ENCODE measurements at regions not wholly inside any gene's neighbourhood (a gene's known extent, or its start where the extent isn't known, plus 50 kb on each side); places are given as distances from the start of the nearest gene placed in this dataset.

DNA sequence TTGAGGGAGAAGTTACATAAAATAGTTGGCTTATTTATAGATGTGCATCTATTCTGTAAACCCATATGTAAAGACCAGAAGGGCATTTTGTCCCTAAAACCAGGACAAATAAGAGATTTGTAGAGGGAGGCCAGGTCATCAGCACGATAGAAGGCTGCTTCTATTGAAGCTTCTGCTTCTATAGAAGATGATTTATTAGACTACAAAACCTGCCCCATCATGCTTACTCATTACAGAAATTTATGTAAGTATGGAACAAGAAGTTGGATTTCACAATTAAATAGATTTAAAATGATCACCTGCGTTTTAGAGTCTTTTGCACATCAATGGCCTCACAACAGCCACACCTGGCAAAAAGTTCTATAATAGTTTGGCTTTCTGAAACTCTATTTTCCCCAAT is 183.5 kb downstream of the DUSP10 start:
- H3K4me3 ChIP-seq (ENCODE audit: control insufficient read depth in 2 of 3, extremely low read depth in 1 of 3, insufficient read depth in 2 of 3, low read depth in 1 of 3, low read length in 3 of 3), result no peak overlapping the region
- no peaks in the 10 kb centered on the region for H3K9me1 ChIP-seq (ENCODE audit: control insufficient read depth, extremely low read depth, insufficient read depth, low read length)
- H3K4me2 ChIP-seq (ENCODE audit: control insufficient read depth, extremely low read depth, insufficient read depth, low read depth, low read length), result no peak overlapping the region
- H3K27me3 ChIP-seq (ENCODE audit: control insufficient read depth, extremely low read depth, insufficient read depth, low read length), result no peaks in the 10 kb centered on the region
- H4K20me1 ChIP-seq (ENCODE audit: control insufficient read depth, extremely low read depth, insufficient read depth, low read length), result no peaks in the 10 kb centered on the region
- no peaks in the 10 kb centered on the region for H3K4me1 ChIP-seq (ENCODE audit: control insufficient read depth, extremely low read depth, insufficient read depth, low read length)
- DNase-seq (ENCODE audit: low read depth, low spot score) (no peak), FAIRE-seq (no peak)
- dilution Hi-C loops (cut with MboI; ENCODE audit: extremely low pct_ligation_motif_present, low sequenced_read_pairs), result no loop called here
- H3K27ac ChIP-seq (ENCODE audit: control insufficient read depth, insufficient read depth, low read length), result no peak overlapping the region
- no peak overlapping the region for H3K9ac ChIP-seq (ENCODE audit: control insufficient read depth, extremely low read depth, insufficient read depth, low read length)
- no peaks in the 10 kb centered on the region for H3K9me3 ChIP-seq (ENCODE audit: control insufficient read depth, low read depth, low read length)
- H3K79me2 ChIP-seq (ENCODE audit: control insufficient read depth, insufficient read depth, low read length), result no peaks in the 10 kb centered on the region
- TF ChIP-seq CTCF (optimal IDR thresholded peaks at IDR 0.05 in 1 of 3, IDR thresholded peaks at IDR 0.05 in 1 of 3, conservative IDR thresholded peaks at IDR 0.05 in 1 of 3; ENCODE audit: extremely low read depth in 1 of 3, insufficient read depth in 2 of 3, low read length in 3 of 3) (no peak), EZH2 (IDR thresholded peaks at IDR 0.05; ENCODE audit: low read length) (no peak)
- no peak overlapping the region for H2AFZ ChIP-seq (ENCODE audit: control insufficient read depth, low read length)
- no peaks in the 10 kb centered on the region for H3K36me3 ChIP-seq (ENCODE audit: control insufficient read depth in 2 of 2, extremely low read depth in 1 of 2, insufficient read depth in 2 of 2, low read length in 2 of 2)

DNA sequence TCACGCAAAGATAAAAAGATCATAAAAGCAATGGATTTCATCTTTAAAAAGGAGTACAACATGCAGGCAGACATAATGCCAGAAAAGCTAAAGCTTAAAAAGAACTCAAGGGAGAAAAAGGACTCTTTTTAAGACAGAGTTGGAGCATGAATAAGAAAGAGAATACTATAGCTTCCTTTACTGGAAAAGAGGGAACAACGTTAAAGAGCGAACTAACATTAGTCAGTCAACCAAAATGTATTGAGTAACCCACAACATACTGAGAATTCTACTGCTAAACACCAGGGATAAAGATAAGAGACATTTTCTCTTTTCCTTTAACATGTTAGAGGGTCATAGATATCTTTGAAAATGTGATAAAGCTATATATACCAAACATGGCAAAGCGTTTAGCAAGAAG is 182.0 kb downstream of the DUSP10 start:
- Histone ChIP-seq H2AFZ (ENCODE audit: control insufficient read depth, low read length) (no peak overlapping the region), H3K4me2 (ENCODE audit: control insufficient read depth, extremely low read depth, insufficient read depth, low read depth, low read length) (no peak overlapping the region), H3K4me3 (ENCODE audit: control insufficient read depth in 2 of 3, extremely low read depth in 1 of 3, insufficient read depth in 2 of 3, low read depth in 1 of 3, low read length in 3 of 3) (no peak overlapping the region), H3K4me1 (ENCODE audit: control insufficient read depth, extremely low read depth, insufficient read depth, low read length) (no peaks in the 10 kb centered on the region), H3K9ac (ENCODE audit: control insufficient read depth, extremely low read depth, insufficient read depth, low read length) (no peak overlapping the region), H3K9me1 (ENCODE audit: control insufficient read depth, extremely low read depth, insufficient read depth, low read length) (no peaks in the 10 kb centered on the region), H4K20me1 (ENCODE audit: control insufficient read depth, extremely low read depth, insufficient read depth, low read length) (no peaks in the 10 kb centered on the region), H3K27ac (ENCODE audit: control insufficient read depth, insufficient read depth, low read length) (no peak overlapping the region), H3K9me3 (ENCODE audit: control insufficient read depth, low read depth, low read length) (no peaks in the 10 kb centered on the region), H3K36me3 (ENCODE audit: control insufficient read depth in 2 of 2, extremely low read depth in 1 of 2, insufficient read depth in 2 of 2, low read length in 2 of 2) (no peaks in the 10 kb centered on the region), H3K79me2 (ENCODE audit: control insufficient read depth, insufficient read depth, low read length) (no peaks in the 10 kb centered on the region), H3K27me3 (ENCODE audit: control insufficient read depth, extremely low read depth, insufficient read depth, low read length) (no peaks in the 10 kb centered on the region)
- no peak for FAIRE-seq
- no peak for DNase-seq (ENCODE audit: low read depth, low spot score)
- TF ChIP-seq CTCF (optimal IDR thresholded peaks at IDR 0.05 in 1 of 3, IDR thresholded peaks at IDR 0.05 in 1 of 3, conservative IDR thresholded peaks at IDR 0.05 in 1 of 3; ENCODE audit: extremely low read depth in 1 of 3, insufficient read depth in 2 of 3, low read length in 3 of 3) (no peak), EZH2 (IDR thresholded peaks at IDR 0.05; ENCODE audit: low read length) (no peak)
- dilution Hi-C loops (cut with MboI; ENCODE audit: extremely low pct_ligation_motif_present, low sequenced_read_pairs), result no loop called here
